PFSK-1 (cell line): ENCODE measurements at regions not wholly inside any gene's neighbourhood (a gene's known extent, or its start where the extent isn't known, plus 50 kb on each side); places are given as distances from the start of the nearest gene placed in this dataset.

Source experiments
- FOXP2 ChIP-seq: optimal IDR thresholded peaks from 2 replicates; pipeline ENCODE3; 2011; ENCODE audit warnings: borderline replicate concordance, control low read depth, inconsistent platforms; ENCODE audit not compliant: insufficient read depth; ENCODE audit errors: extremely low read length, extremely low read depth
- POLR2AphosphoS5 ChIP-seq: IDR thresholded peaks from 2 replicates; pipeline ENCODE4 v1.6.1; 2012; ENCODE audit warnings: low read depth, mild to moderate bottlenecking, control low read depth, low read length, moderate library complexity
- SIN3A ChIP-seq: IDR thresholded peaks from 2 replicates; pipeline ENCODE4 v1.6.1; 2012; ENCODE audit warnings: mild to moderate bottlenecking, low read length, moderate library complexity, borderline replicate concordance; ENCODE audit not compliant: insufficient read depth
- TAF1 ChIP-seq: IDR thresholded peaks from 2 replicates; pipeline ENCODE4 v1.6.1; 2012; ENCODE audit warnings: low read length, control low read depth, borderline replicate concordance; ENCODE audit not compliant: insufficient read depth
- TF ChIP-seq, protein P1 (sequence below), 2 experiments: IDR thresholded peaks; 2 replicates each; pipeline versions ENCODE4 v1.6.1 to v1.8.0; 2011 to 2012; ENCODE audit warnings: low read depth in 2 of 2, low read length in 2 of 2, control low read depth in 1 of 2, inconsistent platforms in 1 of 2, mild to moderate bottlenecking in 1 of 2, moderate library complexity in 1 of 2; ENCODE audit not compliant: insufficient read depth in 1 of 2

DNA sequence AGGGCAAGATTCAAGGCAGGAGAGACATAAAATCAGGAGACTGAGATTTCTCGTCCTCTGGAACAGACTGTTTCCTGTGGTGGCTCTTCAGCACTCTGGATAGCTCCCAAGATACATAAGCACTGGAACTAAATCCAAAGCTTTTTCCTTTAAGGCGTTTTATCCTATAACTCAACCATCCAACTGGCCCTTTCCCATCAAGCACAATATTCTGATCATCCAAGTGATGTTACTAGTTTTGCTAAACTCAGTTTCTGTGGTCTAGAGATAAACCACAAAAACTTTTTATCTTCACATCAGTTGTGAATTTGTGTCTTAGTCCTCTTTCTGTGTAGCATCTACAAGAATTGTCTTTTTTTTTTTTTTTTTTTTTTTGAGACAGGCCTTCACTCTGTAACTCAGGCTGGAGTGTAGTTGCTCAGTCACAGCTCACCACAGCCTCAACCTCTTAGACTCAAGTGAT is 299.4 kb downstream of the COX7C start:
- TF ChIP-seq, protein P1, sequence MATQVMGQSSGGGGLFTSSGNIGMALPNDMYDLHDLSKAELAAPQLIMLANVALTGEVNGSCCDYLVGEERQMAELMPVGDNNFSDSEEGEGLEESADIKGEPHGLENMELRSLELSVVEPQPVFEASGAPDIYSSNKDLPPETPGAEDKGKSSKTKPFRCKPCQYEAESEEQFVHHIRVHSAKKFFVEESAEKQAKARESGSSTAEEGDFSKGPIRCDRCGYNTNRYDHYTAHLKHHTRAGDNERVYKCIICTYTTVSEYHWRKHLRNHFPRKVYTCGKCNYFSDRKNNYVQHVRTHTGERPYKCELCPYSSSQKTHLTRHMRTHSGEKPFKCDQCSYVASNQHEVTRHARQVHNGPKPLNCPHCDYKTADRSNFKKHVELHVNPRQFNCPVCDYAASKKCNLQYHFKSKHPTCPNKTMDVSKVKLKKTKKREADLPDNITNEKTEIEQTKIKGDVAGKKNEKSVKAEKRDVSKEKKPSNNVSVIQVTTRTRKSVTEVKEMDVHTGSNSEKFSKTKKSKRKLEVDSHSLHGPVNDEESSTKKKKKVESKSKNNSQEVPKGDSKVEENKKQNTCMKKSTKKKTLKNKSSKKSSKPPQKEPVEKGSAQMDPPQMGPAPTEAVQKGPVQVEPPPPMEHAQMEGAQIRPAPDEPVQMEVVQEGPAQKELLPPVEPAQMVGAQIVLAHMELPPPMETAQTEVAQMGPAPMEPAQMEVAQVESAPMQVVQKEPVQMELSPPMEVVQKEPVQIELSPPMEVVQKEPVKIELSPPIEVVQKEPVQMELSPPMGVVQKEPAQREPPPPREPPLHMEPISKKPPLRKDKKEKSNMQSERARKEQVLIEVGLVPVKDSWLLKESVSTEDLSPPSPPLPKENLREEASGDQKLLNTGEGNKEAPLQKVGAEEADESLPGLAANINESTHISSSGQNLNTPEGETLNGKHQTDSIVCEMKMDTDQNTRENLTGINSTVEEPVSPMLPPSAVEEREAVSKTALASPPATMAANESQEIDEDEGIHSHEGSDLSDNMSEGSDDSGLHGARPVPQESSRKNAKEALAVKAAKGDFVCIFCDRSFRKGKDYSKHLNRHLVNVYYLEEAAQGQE (IDR thresholded peaks at IDR 0.05; ENCODE audit: insufficient read depth in 1 of 2, low read depth in 2 of 2, low read length in 2 of 2) = peak; percentile 87 to 99
- TF ChIP-seq POLR2AphosphoS5 (no peak), SIN3A (no peak), TAF1 (no peak), FOXP2 (no peak)
